Limb (tissue), 2 donors: ENCODE measurements at regions not wholly inside any gene's neighbourhood (a gene's known extent, or its start where the extent isn't known, plus 50 kb on each side); places are given as distances from the start of the nearest gene placed in this dataset.

Experiments used
- DNase-seq, 2 donors: peaks; one replicate each; pipeline ENCODE4 v3.0.0-alpha.2; 2016; ENCODE audit errors: extremely low spot score in 2 of 2

DNA sequence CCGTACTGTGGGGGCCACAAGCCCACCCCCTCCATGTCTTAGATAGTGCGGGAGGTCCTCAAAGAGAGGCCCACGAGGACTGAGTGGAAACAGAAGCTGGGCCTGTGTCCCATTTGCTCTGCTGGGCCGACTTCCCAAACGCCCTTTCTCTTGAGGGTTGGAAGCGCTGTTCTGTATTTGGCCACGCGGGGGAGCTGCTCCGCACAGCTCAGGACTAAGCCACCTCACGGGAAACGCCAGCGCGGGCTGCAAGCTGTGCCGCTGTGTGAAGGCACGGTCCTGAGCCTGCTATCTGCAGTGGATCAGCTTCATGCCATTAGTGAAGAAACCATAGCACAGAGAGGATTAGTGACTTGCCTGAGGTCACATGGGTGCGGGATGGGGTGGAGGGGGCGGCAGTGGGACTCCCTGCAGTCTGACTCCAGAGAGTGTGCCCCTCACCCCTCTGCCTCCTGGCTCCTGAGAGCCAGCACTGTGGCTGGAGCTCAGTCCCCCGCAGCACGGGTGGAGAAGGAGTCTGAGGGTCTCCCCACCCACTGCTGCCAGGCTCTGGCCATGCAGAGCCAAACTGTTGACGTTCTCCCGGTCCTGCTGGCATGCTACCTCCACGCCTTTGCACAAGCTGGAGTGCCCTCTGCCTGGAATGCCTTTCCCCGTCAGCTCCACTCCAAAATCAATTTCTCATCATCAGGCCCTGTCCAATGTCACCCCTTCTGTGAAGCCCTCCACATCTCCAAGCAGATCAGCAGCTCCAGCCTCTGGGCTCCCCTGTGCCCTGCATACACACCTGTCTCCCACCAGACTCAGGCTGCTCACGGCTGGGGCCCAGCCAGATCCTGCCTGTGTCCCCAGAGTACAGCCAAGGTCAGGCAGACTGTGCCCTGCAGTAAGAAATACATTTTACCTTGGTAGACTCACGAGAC is 51.5 kb upstream of the LRRC32 start:
- DNase-seq, result peak; percentile 78 to 86

DNA sequence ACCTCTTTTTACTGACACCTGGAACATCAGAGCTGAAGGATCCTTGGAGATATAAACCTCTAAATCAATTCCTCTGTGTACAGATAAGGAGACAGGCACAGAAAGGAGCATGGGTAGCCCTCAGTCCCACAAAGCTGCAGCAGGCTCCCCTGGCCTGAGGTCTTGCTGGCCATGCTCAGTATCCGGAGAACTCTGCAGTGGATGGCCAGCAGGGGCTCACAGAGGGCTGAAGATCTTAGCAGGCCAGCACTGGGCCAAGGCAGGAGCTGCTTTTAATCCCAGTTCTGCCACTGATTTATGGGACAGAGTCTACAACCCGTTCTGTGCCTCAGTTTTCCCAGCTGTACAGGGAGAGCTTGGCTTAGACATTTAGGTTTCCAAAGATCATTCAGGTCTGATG is 52.6 kb upstream of the LRRC32 start:
- DNase-seq, result no peak

DNA sequence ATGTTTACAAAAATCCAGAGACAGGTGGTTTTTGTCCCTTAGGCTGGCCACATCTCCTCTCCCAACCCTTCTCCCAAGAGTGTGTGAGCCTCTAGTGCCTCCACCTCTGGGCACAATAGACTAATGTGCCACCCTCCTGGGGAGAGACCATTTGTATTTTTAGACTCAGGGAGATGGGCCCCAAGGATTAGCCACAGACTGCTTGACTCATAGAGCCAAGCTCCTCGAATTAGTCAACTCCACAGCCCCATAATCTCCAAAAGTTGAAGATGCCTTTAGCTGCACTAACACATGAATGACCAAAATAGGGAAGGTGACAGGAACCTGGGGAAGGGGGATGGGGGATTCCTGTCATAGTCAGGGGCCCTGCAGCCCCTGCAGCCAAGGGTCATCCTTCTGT is 53.0 kb upstream of the LRRC32 start:
- DNase-seq, result no peak

DNA sequence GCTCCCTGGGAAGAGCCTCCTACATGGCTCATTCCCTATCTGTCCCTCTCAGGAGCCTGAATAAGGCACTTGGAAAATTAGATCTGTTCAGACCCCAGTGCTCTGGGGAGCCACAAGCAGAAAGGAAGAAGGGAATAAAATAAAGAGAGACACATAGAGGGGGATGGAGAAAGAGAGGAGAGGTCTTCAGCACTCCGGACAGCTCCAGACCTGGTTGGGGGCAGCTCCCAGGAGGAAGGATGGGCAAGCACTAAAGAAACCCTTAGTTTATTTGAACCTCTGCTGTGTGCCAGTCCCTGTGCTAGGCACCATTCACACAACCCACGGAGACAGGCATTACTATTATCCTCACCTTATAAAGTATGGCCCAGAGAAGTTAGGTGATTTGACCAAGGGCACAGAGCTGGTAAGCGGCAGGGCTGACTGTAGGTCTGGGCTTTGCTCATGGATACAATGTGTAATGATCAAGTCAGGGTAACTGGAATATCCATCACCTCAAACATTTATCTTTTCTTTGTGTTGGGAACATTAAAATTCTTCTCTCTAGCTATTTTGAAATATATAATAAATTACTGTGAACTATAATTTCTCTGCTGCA is 53.7 kb upstream of the LRRC32 start:
- no peak for DNase-seq

DNA sequence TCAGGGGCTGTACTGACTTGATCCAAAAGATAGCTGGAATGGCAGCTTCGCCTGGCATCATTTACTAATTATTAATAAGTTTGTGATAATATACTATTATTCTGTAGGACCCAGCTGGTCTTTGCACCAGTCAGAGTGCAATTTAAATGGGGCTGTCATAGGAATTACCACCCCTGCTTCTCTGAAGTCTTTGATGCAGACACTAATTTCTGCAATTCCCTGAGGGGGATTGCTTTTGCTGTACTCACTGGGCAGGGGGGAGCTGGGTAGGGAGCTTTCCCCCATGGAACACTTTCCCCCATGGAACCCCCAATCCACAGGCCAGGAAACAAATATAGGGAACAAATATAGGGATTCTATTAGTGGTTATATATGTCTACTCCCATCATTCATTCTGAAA is 54.9 kb upstream of the TSKU start:
- no peak for DNase-seq

DNA sequence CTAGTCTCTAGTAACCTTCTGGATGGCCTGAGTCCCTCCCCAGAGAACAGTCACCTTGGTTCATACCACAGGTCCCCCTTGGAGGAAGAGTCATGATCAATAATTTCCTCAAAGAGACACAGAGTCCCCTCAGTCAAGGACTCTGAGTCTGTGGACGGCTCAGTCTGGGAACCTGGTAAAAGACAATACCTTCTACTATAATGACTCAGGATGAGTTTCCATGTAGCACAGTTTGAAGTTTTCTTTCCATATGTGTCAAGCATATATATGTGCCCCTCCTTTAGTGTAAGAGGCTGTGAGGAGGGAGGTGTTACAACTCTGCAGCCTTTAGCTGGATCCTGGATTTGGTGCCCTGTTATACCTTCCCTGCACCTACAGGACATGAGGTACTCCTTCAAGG is 54.4 kb upstream of the TSKU start:
- DNase-seq, result no peak

DNA sequence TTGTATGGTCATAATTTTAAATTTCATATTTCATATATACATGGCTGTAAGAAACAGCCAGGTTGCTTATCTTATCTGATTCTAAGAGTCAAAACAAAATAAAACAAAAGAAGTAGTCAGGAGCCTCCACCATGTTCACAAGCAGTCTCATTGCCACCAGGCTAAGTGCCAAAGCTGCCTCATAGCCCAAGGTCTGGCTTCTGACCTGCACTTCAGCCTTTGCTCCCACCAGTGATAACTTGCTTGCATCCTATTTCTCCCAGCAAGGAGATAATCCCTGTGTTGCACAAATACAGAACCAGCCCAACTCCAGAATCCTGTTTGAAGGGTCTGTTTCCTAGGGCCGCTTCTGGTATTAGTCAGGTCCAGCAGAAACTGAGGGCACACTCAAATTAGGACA is 53.9 kb upstream of the TSKU start:
- no peak for DNase-seq

DNA sequence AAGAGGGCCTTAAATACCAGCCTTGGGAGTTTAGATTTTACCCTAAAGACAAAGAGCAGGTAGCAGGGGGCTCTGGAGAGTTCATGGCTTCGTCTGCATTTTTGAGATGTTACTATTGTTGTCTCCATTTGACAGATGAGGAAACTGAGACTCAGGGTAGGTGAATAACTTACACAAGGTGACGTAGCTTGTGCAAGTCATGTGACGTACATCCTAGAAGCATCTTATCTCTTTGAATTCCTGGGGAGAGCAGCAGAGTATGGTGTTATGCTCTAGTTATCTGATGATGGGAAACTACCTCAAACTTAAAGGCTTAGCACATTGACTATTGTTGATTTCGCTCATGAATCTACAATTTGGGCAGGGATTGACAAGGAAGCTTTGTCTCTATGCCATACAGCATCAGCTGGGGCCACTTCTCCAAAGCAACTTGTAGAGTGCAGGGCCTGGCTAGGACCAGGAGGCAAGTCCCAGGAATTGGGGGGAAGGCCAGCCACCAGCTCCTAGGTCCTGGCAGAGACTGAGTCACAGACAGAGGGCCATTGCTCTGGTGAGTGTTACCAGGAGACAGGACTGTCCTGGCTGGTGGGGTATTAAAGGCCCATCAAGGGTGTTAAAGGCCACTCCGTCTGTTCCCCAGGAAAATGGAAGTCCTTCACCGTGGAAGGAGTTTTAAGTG is 52.1 kb upstream of the TSKU start:
- no peak for DNase-seq

DNA sequence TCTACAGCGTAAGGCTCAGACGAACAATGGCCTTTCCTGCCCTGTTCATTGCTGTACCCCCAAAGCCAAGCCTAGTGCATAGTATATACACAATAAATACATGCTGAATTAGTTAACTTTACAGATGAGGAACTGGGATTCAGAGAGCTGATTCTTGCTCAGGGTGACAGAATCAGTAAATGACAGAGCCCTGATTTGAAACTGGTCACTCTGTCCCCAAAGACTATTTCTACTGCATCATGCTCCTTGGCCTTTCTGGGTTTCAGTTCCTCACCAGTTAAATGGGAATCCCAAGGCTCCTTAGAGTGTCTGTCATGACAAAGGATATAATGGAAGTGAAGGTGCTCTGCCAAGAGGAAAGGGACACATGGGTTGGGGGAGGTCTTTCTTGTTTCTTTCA is 50.5 kb upstream of the TSKU start:
- no peak for DNase-seq
